ENCODE measurements at regions not wholly inside any gene's neighbourhood (a gene's known extent, or its start where the extent isn't known, plus 50 kb on each side); places are given as distances from the start of the nearest gene placed in this dataset.

DNA sequence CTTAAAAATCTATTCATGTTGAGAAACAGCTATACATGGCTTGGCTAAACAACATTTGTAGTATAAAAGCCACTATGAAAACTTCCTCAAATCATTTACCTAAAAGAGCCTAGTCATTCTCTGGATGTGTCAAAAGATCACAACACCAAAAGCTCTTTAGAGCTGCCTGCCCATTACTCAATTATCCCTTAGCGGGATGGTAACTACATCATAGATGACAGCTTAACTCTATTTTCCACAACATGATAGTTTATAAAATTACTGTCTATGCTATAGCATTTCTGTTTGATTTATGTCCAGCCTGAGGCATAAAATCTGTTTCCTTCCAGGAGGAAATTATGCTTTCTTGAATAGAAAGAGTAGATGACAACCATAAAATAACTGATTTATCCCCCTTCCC, 777.6 kb upstream of the HS3ST5 start:
- no peak for TF ChIP-seq SIN3A (IDR thresholded peaks at IDR 0.05; ENCODE audit: low read depth)

DNA sequence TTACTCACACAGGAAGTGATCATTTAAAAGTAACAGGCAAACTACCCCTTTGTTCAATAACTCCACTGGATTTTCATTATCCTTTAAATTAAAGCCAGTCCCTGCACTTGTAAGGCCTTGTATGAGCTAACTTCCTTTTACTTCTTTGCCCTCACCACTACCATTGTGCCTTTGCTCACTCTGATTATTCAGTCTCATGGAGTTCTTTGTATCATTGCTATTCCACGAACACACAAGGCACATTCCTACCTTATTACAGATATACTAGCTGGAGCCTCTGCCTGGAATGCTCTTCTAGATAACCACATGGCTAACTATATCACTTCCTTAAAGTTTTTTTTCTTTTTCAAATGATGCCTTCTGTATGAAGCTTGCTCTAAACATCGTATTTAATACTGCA, 748.6 kb upstream of the HS3ST5 start:
- H3K9ac ChIP-seq (ENCODE audit: low read length), result no peak overlapping the region
- no peak overlapping the region for H3K27ac ChIP-seq (ENCODE audit: low read depth, low read length)
- DNase-seq (ENCODE audit: low read depth, low spot score), result no peak
- H4K20me1 ChIP-seq (ENCODE audit: insufficient read depth), result no peaks in the 10 kb centered on the region
- no peak overlapping the region for H3K4me3 ChIP-seq (replicated peaks in 1 of 2; ENCODE audit: low read depth in 1 of 2, low read length in 2 of 2)
- H3K36me3 ChIP-seq (ENCODE audit: control insufficient read depth in 1 of 2, insufficient read depth in 2 of 2, low read length in 2 of 2), result no peaks in the 10 kb centered on the region
- intact Hi-C loops (cut with micrococcal nuclease), result no loop called here
- H3K4me1 ChIP-seq (ENCODE audit: control insufficient read depth in 1 of 2, insufficient read depth in 2 of 2, low read length in 2 of 2), result no peaks in the 10 kb centered on the region
- POLR2A ChIA-PET, result no interaction called here
- no peaks in the 10 kb centered on the region for H3K79me2 ChIP-seq (ENCODE audit: insufficient read depth, low read length)
- H2AFZ ChIP-seq (ENCODE audit: low read depth, low read length, poor library complexity, severe bottlenecking), result no peak overlapping the region
- CTCF ChIA-PET, result no interaction called here
- no TSS peak for BruUV-seq (replicated peaks)
- no peak overlapping the region for H3K4me2 ChIP-seq (ENCODE audit: low read length)
- no peak for TF ChIP-seq FOSL1 (IDR thresholded peaks at IDR 0.05; ENCODE audit: low read depth)
- TF ChIP-seq ZNF274 (IDR thresholded peaks at IDR 0.05; ENCODE audit: low read depth, low read length), result no peak
- no peak for TF ChIP-seq TCF7L2 (IDR thresholded peaks at IDR 0.05; ENCODE audit: borderline replicate concordance, extremely low read depth, insufficient read depth, insufficient read length)
- TF ChIP-seq ZFX (IDR thresholded peaks at IDR 0.05), result no peak
- no peak for TF ChIP-seq SP1 (IDR thresholded peaks at IDR 0.05; ENCODE audit: low read depth)
- TF ChIP-seq, protein P1, sequence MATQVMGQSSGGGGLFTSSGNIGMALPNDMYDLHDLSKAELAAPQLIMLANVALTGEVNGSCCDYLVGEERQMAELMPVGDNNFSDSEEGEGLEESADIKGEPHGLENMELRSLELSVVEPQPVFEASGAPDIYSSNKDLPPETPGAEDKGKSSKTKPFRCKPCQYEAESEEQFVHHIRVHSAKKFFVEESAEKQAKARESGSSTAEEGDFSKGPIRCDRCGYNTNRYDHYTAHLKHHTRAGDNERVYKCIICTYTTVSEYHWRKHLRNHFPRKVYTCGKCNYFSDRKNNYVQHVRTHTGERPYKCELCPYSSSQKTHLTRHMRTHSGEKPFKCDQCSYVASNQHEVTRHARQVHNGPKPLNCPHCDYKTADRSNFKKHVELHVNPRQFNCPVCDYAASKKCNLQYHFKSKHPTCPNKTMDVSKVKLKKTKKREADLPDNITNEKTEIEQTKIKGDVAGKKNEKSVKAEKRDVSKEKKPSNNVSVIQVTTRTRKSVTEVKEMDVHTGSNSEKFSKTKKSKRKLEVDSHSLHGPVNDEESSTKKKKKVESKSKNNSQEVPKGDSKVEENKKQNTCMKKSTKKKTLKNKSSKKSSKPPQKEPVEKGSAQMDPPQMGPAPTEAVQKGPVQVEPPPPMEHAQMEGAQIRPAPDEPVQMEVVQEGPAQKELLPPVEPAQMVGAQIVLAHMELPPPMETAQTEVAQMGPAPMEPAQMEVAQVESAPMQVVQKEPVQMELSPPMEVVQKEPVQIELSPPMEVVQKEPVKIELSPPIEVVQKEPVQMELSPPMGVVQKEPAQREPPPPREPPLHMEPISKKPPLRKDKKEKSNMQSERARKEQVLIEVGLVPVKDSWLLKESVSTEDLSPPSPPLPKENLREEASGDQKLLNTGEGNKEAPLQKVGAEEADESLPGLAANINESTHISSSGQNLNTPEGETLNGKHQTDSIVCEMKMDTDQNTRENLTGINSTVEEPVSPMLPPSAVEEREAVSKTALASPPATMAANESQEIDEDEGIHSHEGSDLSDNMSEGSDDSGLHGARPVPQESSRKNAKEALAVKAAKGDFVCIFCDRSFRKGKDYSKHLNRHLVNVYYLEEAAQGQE (IDR thresholded peaks at IDR 0.05; ENCODE audit: low read depth), result no peak
- no peak for TF ChIP-seq SIN3A (IDR thresholded peaks at IDR 0.05; ENCODE audit: low read depth)
- TF ChIP-seq RAD21 (IDR thresholded peaks at IDR 0.05; ENCODE audit: low read depth), result no peak
- TF ChIP-seq POLR2A (IDR thresholded peaks at IDR 0.05; ENCODE audit: borderline replicate concordance, extremely low read depth, insufficient read depth, insufficient read length), result no peak
- no peak for TF ChIP-seq JUND (IDR thresholded peaks at IDR 0.05)
- TF ChIP-seq, protein P2, sequence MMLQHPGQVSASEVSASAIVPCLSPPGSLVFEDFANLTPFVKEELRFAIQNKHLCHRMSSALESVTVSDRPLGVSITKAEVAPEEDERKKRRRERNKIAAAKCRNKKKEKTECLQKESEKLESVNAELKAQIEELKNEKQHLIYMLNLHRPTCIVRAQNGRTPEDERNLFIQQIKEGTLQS (IDR thresholded peaks at IDR 0.05), result no peak
- TF ChIP-seq YY1 (IDR thresholded peaks at IDR 0.05; ENCODE audit: extremely low read depth, insufficient replicate concordance, low read depth, low read length), result no peak
- TF ChIP-seq, protein P3, sequence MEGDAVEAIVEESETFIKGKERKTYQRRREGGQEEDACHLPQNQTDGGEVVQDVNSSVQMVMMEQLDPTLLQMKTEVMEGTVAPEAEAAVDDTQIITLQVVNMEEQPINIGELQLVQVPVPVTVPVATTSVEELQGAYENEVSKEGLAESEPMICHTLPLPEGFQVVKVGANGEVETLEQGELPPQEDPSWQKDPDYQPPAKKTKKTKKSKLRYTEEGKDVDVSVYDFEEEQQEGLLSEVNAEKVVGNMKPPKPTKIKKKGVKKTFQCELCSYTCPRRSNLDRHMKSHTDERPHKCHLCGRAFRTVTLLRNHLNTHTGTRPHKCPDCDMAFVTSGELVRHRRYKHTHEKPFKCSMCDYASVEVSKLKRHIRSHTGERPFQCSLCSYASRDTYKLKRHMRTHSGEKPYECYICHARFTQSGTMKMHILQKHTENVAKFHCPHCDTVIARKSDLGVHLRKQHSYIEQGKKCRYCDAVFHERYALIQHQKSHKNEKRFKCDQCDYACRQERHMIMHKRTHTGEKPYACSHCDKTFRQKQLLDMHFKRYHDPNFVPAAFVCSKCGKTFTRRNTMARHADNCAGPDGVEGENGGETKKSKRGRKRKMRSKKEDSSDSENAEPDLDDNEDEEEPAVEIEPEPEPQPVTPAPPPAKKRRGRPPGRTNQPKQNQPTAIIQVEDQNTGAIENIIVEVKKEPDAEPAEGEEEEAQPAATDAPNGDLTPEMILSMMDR (IDR thresholded peaks at IDR 0.05 in 2 of 3, conservative IDR thresholded peaks at IDR 0.05 in 1 of 3; ENCODE audit: borderline replicate concordance in 1 of 3, insufficient read depth in 1 of 3, low read depth in 2 of 3, low read length in 2 of 3), result no peak
- TF ChIP-seq EGR1 (IDR thresholded peaks at IDR 0.05; ENCODE audit: low read depth), result no peak
- TF ChIP-seq CBX3 (IDR thresholded peaks at IDR 0.05; ENCODE audit: low read depth), result no peak
- TF ChIP-seq EZH2phosphoT487 (IDR thresholded peaks at IDR 0.05; ENCODE audit: borderline replicate concordance), result no peak
- H3K9me3 ChIP-seq (ENCODE audit: control insufficient read depth in 1 of 2, insufficient read depth in 1 of 2, low read depth in 1 of 2, low read length in 2 of 2), result no peaks in the 10 kb centered on the region
- no peak for ATAC-seq
- RAD21 ChIA-PET (ENCODE audit: low non-redundant PET in 1 of 2, low total read pairs in 2 of 2, uncharacterized antibody in 2 of 2, unreplicated experiment in 2 of 2), result no interaction called here
- no peaks in the 10 kb centered on the region for H3K9me2 ChIP-seq (ENCODE audit: insufficient read depth)
- H3K27me3 ChIP-seq (ENCODE audit: insufficient read depth, low read length), result no peaks in the 10 kb centered on the region

More for the DNA sequence above, 777.6 kb upstream of the HS3ST5 start:
- ChIA-PET POLR2A (no interaction called here), RAD21 (ENCODE audit: low non-redundant PET in 1 of 2, low total read pairs in 2 of 2, uncharacterized antibody in 2 of 2, unreplicated experiment in 2 of 2) (no interaction called here), CTCF (no interaction called here)
- ATAC-seq (no peak), DNase-seq (ENCODE audit: low read depth, low spot score) (no peak)
- Histone ChIP-seq H3K4me1 (ENCODE audit: control insufficient read depth in 1 of 2, insufficient read depth in 2 of 2, low read length in 2 of 2) (no peaks in the 10 kb centered on the region), H3K4me2 (ENCODE audit: low read length) (no peak overlapping the region), H3K79me2 (ENCODE audit: insufficient read depth, low read length) (no peaks in the 10 kb centered on the region), H2AFZ (ENCODE audit: low read depth, low read length, poor library complexity, severe bottlenecking) (no peak overlapping the region), H4K20me1 (ENCODE audit: insufficient read depth) (no peaks in the 10 kb centered on the region), H3K9me2 (ENCODE audit: insufficient read depth) (no peaks in the 10 kb centered on the region), H3K27ac (ENCODE audit: low read depth, low read length) (no peak overlapping the region), H3K9me3 (ENCODE audit: control insufficient read depth in 1 of 2, insufficient read depth in 1 of 2, low read depth in 1 of 2, low read length in 2 of 2) (no peaks in the 10 kb centered on the region), H3K36me3 (ENCODE audit: control insufficient read depth in 1 of 2, insufficient read depth in 2 of 2, low read length in 2 of 2) (no peaks in the 10 kb centered on the region), H3K9ac (ENCODE audit: low read length) (no peak overlapping the region), H3K4me3 (replicated peaks in 1 of 2; ENCODE audit: low read depth in 1 of 2, low read length in 2 of 2) (no peak overlapping the region), H3K27me3 (ENCODE audit: insufficient read depth, low read length) (no peaks in the 10 kb centered on the region)
- BruUV-seq (replicated peaks), result no TSS peak
- intact Hi-C loops (cut with micrococcal nuclease), result no loop called here
